ENCODE measurements at regions not wholly inside any gene's neighbourhood (a gene's known extent, or its start where the extent isn't known, plus 50 kb on each side); places are given as distances from the start of the nearest gene placed in this dataset.
"Not testable (repeated sequence)": the region's sequence is repeated elsewhere in the genome, so short reads cannot be mapped to it uniquely, and the experiment has no call there.

- H3K27ac Mint-ChIP-seq (ENCODE audit: unreplicated experiment); H3K4me1 ChIP-seq; H3K27me3 Mint-ChIP-seq (ENCODE audit: insufficient read depth, unreplicated experiment); H3K4me3 Mint-ChIP-seq (ENCODE audit: unreplicated experiment); CTCF ChIA-PET; H3K9me3 ChIP-seq; H3K4me3 ChIP-seq (ENCODE audit: low read depth, low read length); DNase-seq; H3K36me3 Mint-ChIP-seq (ENCODE audit: insufficient read depth, unreplicated experiment); H3K9me3 Mint-ChIP-seq (ENCODE audit: unreplicated experiment); H3K27me3 ChIP-seq (replicated peaks; ENCODE audit: control insufficient read depth, insufficient read depth, low read length); H3K36me3 ChIP-seq (ENCODE audit: control insufficient read depth, insufficient read depth, low read length); intact Hi-C loops (cut with micrococcal nuclease; ENCODE audit: unreplicated experiment); H3K4me1 Mint-ChIP-seq (ENCODE audit: low read depth, unreplicated experiment); POLR2A ChIA-PET; BruUV-seq (replicated peaks): not testable (repeated sequence)
These were observed 172.3 kb downstream of the TP53TG3F start for GRCh38 chr16:33631713-33632112.

GRCh38 chr16:33634057-33634456 lies 174.6 kb downstream of the TP53TG3F start:
- H3K4me3 ChIP-seq (ENCODE audit: low read depth, low read length); H3K27ac Mint-ChIP-seq (ENCODE audit: unreplicated experiment); CTCF ChIA-PET; H3K9me3 Mint-ChIP-seq (ENCODE audit: unreplicated experiment); DNase-seq; BruUV-seq (replicated peaks); H3K4me1 ChIP-seq; H3K36me3 Mint-ChIP-seq (ENCODE audit: insufficient read depth, unreplicated experiment); intact Hi-C loops (cut with micrococcal nuclease; ENCODE audit: unreplicated experiment); H3K27me3 ChIP-seq (replicated peaks; ENCODE audit: control insufficient read depth, insufficient read depth, low read length); H3K4me3 Mint-ChIP-seq (ENCODE audit: unreplicated experiment); H3K4me1 Mint-ChIP-seq (ENCODE audit: low read depth, unreplicated experiment); H3K36me3 ChIP-seq (ENCODE audit: control insufficient read depth, insufficient read depth, low read length); POLR2A ChIA-PET; H3K27me3 Mint-ChIP-seq (ENCODE audit: insufficient read depth, unreplicated experiment); H3K9me3 ChIP-seq: not testable (repeated sequence)

DNA sequence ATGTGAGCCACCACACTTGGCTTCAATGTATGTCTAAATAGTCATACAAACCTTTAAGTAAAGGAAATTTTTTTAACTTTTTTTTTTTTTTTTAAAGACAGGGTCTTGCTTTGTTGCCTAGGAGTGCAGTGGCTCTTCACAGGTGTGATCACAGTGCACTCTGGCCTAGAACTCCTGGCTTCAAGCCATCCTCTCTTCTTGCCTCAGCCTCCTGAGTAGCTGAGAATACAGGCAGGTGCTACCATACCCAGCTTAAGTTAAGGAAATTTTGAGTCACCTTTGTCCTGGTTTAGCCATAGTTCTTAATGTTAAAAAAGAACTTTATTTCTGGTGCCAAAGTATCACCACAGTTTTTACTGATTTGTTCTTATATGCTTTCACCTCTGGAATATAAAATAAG lies 177.3 kb downstream of the TP53TG3F start:
- H3K27me3 Mint-ChIP-seq (ENCODE audit: insufficient read depth, unreplicated experiment); DNase-seq; H3K36me3 ChIP-seq (ENCODE audit: control insufficient read depth, insufficient read depth, low read length); H3K4me1 Mint-ChIP-seq (ENCODE audit: low read depth, unreplicated experiment); POLR2A ChIA-PET; H3K4me3 Mint-ChIP-seq (ENCODE audit: unreplicated experiment); CTCF ChIA-PET; H3K9me3 ChIP-seq; H3K27ac Mint-ChIP-seq (ENCODE audit: unreplicated experiment); H3K27me3 ChIP-seq (replicated peaks; ENCODE audit: control insufficient read depth, insufficient read depth, low read length); H3K9me3 Mint-ChIP-seq (ENCODE audit: unreplicated experiment); intact Hi-C loops (cut with micrococcal nuclease; ENCODE audit: unreplicated experiment); BruUV-seq (replicated peaks); H3K36me3 Mint-ChIP-seq (ENCODE audit: insufficient read depth, unreplicated experiment); H3K4me3 ChIP-seq (ENCODE audit: low read depth, low read length); H3K4me1 ChIP-seq: not testable (repeated sequence)

DNA sequence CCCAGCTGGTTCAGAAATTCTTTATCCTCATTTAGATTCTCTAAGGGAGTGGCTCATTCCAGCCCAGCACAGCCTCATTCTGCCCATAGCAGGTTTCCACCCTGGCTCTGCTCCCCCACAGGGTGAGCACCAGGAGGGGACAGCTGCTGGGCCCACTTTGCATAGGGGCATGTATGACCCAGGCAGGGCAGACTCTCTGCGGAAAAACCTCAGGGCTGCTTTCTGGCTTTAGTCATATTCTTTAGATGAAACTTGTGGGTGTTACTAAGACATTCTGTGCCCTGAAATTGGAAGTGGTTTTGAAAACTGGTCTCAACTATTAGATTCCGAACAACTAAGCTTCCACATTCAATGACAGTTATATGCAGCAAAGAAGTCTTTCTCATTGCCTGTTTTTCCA lies 183.9 kb downstream of the TP53TG3F start:
- H3K9me3 Mint-ChIP-seq (ENCODE audit: unreplicated experiment); CTCF ChIA-PET; H3K36me3 Mint-ChIP-seq (ENCODE audit: insufficient read depth, unreplicated experiment); H3K4me3 ChIP-seq (ENCODE audit: low read depth, low read length); H3K4me3 Mint-ChIP-seq (ENCODE audit: unreplicated experiment); intact Hi-C loops (cut with micrococcal nuclease; ENCODE audit: unreplicated experiment); BruUV-seq (replicated peaks); POLR2A ChIA-PET; H3K4me1 ChIP-seq; H3K27me3 Mint-ChIP-seq (ENCODE audit: insufficient read depth, unreplicated experiment); DNase-seq; H3K9me3 ChIP-seq; H3K36me3 ChIP-seq (ENCODE audit: control insufficient read depth, insufficient read depth, low read length); H3K27me3 ChIP-seq (replicated peaks; ENCODE audit: control insufficient read depth, insufficient read depth, low read length); H3K4me1 Mint-ChIP-seq (ENCODE audit: low read depth, unreplicated experiment); H3K27ac Mint-ChIP-seq (ENCODE audit: unreplicated experiment): not testable (repeated sequence)

DNA sequence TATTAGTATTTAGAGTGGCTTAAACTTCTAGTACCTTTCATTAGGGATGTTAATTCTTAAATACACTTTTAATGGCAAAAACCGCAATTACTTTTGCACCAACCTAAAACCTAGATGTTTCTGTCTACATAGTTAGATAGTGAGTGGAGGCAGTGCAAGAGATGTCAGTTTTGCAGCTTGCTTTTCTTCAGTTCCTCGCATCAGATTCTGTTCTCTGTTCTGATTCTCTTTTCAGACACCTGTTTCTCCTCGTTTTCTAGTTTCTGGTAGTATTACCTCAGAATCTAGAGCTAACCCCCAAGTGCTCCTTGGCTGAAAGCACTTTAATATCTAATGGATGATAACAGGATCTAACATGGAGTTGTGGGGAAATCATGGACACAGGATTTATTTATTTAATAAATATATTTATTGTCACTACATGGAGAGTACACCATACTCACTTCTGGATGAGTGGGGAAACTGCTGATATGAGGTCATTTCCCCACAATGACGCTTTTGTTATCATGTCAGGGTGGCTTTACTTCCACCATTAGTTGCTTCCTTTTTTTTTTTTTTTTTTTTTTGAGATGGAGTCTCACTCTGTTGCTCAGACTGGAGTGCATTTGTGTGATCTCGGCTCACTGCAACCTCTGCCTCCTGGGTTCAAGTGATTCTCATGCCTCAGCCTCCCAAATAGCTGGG lies 184.4 kb downstream of the TP53TG3F start:
- H3K9me3 Mint-ChIP-seq (ENCODE audit: unreplicated experiment); H3K27ac Mint-ChIP-seq (ENCODE audit: unreplicated experiment); BruUV-seq (replicated peaks); H3K9me3 ChIP-seq; H3K4me1 ChIP-seq; H3K4me3 Mint-ChIP-seq (ENCODE audit: unreplicated experiment); H3K27me3 ChIP-seq (replicated peaks; ENCODE audit: control insufficient read depth, insufficient read depth, low read length); DNase-seq; H3K36me3 ChIP-seq (ENCODE audit: control insufficient read depth, insufficient read depth, low read length); POLR2A ChIA-PET; CTCF ChIA-PET; H3K36me3 Mint-ChIP-seq (ENCODE audit: insufficient read depth, unreplicated experiment); intact Hi-C loops (cut with micrococcal nuclease; ENCODE audit: unreplicated experiment); H3K27me3 Mint-ChIP-seq (ENCODE audit: insufficient read depth, unreplicated experiment); H3K4me1 Mint-ChIP-seq (ENCODE audit: low read depth, unreplicated experiment); H3K4me3 ChIP-seq (ENCODE audit: low read depth, low read length): not testable (repeated sequence)

- H3K36me3 ChIP-seq (ENCODE audit: control insufficient read depth, insufficient read depth, low read length); H3K27me3 Mint-ChIP-seq (ENCODE audit: insufficient read depth, unreplicated experiment); H3K4me3 Mint-ChIP-seq (ENCODE audit: unreplicated experiment); H3K36me3 Mint-ChIP-seq (ENCODE audit: insufficient read depth, unreplicated experiment); H3K27ac Mint-ChIP-seq (ENCODE audit: unreplicated experiment); CTCF ChIA-PET; H3K27me3 ChIP-seq (replicated peaks; ENCODE audit: control insufficient read depth, insufficient read depth, low read length); H3K4me1 ChIP-seq; H3K9me3 Mint-ChIP-seq (ENCODE audit: unreplicated experiment); H3K4me1 Mint-ChIP-seq (ENCODE audit: low read depth, unreplicated experiment); intact Hi-C loops (cut with micrococcal nuclease; ENCODE audit: unreplicated experiment); H3K4me3 ChIP-seq (ENCODE audit: low read depth, low read length); DNase-seq; BruUV-seq (replicated peaks); H3K9me3 ChIP-seq; POLR2A ChIA-PET: not testable (repeated sequence)
These were observed 187.0 kb downstream of the TP53TG3F start for GRCh38 chr16:33646386-33646785.

DNA sequence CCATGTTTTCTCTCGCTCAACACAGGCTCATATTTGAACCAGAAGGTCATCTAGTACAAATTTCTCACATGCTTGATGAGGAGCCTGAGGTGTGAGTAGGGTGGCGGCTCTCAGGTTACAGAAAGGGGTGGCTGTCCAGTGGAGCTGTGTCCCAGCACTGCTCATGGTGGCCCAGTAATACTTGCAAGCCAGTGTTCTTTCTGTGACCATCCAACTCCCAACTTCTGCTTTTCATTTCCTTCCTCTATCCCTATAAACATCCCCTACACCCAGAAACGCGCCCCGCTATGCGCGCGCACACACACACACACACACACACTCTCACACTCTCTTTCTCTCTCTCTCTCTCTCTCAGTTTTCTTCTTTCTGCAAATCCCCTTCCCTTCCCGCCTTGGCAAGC lies 196.3 kb downstream of the TP53TG3F start:
- H3K9me3 Mint-ChIP-seq (ENCODE audit: unreplicated experiment); BruUV-seq (replicated peaks); H3K4me1 ChIP-seq; CTCF ChIA-PET; H3K36me3 Mint-ChIP-seq (ENCODE audit: insufficient read depth, unreplicated experiment); H3K27me3 ChIP-seq (replicated peaks; ENCODE audit: control insufficient read depth, insufficient read depth, low read length); H3K36me3 ChIP-seq (ENCODE audit: control insufficient read depth, insufficient read depth, low read length); POLR2A ChIA-PET; H3K27me3 Mint-ChIP-seq (ENCODE audit: insufficient read depth, unreplicated experiment); H3K4me1 Mint-ChIP-seq (ENCODE audit: low read depth, unreplicated experiment); intact Hi-C loops (cut with micrococcal nuclease; ENCODE audit: unreplicated experiment); H3K4me3 ChIP-seq (ENCODE audit: low read depth, low read length); H3K9me3 ChIP-seq; H3K4me3 Mint-ChIP-seq (ENCODE audit: unreplicated experiment); DNase-seq; H3K27ac Mint-ChIP-seq (ENCODE audit: unreplicated experiment): not testable (repeated sequence)
